GM21381 (cell line): ENCODE measurements at regions not wholly inside any gene's neighbourhood (a gene's known extent, or its start where the extent isn't known, plus 50 kb on each side); places are given as distances from the start of the nearest gene placed in this dataset.
A peak's percentile ranks its signal among the peaks of the same experiment; 100 is the strongest.
"Not testable (repeated sequence)": the region's sequence is repeated elsewhere in the genome, so short reads cannot be mapped to it uniquely, and the experiment has no call there.

Source experiments
- ATAC-seq: cut with Tn5 transposase; IDR thresholded peaks from one replicate; pipeline ENCODE4 v1.9.1; 2021; ENCODE audit warnings: mild to moderate bottlenecking, moderate library complexity; ENCODE audit not compliant: unreplicated experiment

DNA sequence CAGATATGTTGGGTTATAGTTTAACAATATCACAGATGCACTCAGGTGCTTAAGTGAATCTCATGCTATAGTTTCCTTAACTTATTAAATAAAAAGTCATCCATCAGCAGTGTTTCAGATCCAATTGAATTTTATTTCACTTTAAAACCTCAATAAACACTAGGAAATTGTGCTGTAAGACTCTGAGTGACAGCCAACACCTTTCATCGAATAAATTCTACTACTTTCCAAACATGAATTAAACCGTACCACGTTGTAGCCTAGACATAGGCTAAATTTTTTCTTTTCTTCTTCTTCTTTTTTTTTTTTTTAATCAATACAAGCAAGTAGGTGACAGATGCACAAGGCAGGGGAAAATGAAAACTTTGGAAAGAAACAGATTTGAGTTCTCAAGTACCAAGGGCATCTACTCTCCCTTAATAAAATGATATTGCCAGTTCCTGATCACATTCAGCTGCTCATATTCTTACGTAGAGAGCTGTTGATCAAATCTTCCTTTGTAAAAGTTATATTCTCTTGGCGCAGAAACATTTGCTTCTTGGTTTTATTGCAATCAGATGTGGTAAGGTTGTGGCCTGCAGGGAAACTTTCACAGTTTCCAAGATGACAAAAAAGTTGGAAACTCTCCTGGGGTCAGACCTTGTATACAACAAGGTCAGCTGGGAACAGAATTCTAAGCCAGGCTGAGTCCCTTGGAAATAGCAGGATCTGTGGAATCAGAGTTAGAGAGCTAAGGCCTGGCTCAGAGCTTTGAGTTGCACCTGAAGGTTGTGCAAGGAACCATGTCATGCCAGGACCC, 147.7 kb downstream of the CD47 start:
- ATAC-seq = no peak

DNA sequence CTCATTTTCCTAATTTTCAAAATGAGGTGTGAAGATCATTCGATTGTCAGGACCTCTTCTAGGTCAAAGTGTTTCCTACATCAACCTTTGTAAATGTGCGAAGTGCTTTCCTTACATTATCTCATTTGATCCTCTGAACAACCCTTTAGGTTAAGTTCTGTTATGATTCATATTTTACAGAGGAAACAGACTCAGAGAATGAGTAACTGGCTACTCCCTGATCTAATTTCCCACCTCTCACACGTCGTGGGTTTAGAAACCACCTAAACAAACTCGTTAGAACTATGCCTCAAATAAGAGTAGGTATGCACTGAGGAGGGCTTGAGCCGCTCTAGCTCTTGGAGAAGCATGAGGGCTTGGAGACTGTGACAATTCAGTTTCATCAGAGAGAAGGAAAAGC, 148.6 kb downstream of the CD47 start:
- peak; percentile 78 for ATAC-seq

DNA sequence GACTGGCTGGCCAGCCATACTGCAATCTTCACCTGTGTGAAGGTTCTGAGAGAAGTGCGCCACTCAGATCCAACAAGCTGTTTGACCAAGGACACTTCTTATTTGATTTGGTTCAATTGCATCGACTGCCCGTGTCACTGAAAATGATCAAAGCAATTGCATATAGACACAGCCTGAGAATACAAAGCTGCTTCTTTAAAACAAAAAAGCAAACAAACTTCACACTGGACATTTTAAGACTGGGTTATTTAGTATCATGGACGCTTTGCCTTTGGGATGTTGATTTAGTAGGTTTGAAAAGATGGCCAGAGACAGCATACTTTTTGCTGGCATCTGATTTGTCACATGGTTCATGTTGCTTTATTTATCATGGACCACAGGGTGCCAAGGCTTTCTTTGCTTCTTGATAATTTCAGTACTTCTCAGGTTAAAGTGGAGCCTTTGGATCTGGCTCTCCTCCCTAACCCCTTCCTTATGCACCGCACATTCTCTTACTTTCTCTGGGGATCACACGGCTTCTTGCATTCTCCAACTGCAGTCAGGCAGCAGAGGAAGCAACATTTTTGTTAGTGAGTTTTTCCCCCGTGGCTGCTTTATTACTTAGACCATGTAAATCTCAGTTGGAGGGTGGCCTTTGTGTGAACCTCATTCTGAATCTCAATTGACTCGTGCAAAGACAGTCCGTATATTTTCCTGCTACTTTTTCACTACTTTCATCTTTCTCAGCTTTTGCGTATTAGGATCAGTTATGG, 151.0 kb downstream of the CD47 start:
- no peak for ATAC-seq

GRCh38 chr3:107938143-107938542, 152.7 kb downstream of the CD47 start:
- no peak for ATAC-seq

DNA sequence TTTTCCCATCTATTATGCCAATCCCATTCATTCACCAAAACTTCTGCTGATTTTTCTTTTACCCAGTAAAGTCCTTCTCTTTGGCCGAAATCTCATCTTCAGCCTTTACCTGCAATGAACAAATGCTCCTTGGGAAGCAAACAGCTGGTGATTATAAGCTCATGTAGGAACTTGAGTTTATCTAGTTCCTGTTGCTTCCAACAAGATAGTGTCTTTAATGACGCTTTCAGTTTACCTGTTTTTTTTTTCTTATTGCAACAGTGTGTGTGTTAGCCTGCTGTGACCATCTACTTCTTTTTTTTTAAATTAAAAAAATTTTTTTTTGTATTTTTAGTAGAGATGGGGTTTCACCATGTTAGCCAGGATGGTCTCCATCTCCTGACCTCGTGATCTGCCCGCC, 156.0 kb downstream of the CD47 start:
- no peak for ATAC-seq

GRCh38 chr3:107933450-107933849, 157.4 kb downstream of the CD47 start:
- ATAC-seq = no peak

DNA sequence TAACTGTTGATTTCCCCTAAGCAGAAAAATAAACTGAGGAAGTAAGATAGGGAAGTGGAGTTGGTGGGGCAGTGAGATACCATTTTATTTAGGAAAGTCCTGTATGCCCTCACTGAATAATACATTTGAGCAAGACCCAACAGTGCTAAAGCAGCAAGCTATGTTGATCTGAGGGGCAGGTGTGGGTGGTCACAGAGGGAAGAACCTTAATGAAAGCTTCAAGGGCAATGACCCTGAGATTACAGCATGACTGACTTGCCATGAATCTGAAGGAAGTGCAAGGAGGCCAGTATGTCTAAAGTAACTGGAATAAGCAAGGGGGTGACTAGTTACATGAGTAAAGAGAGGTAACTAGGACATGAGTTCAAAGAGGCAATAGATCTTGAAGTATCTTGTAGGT, 159.5 kb downstream of the CD47 start:
- no peak for ATAC-seq

DNA sequence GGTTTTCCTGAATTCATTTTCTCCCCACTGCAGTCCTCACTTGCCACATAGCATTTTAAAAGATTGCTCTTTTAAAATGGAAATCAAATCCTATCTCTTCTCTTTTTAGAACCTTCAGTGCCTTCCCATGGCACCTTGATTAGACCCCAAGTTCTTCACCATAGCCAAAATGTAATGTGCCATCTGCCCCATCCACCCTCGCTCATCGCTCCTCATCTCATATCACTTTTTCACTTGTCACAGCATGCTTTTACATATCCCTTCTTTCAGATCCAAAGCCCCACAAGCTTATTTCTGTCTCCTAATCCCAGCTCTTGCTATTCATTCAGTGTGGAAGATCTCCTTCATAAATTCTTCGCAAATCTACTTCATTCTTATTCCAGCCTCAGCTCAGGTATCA, 161.7 kb downstream of the CD47 start:
- ATAC-seq = no peak

- ATAC-seq = peak; percentile 25
These were observed 162.8 kb downstream of the CD47 start for GRCh38 chr3:107928084-107928445.

DNA sequence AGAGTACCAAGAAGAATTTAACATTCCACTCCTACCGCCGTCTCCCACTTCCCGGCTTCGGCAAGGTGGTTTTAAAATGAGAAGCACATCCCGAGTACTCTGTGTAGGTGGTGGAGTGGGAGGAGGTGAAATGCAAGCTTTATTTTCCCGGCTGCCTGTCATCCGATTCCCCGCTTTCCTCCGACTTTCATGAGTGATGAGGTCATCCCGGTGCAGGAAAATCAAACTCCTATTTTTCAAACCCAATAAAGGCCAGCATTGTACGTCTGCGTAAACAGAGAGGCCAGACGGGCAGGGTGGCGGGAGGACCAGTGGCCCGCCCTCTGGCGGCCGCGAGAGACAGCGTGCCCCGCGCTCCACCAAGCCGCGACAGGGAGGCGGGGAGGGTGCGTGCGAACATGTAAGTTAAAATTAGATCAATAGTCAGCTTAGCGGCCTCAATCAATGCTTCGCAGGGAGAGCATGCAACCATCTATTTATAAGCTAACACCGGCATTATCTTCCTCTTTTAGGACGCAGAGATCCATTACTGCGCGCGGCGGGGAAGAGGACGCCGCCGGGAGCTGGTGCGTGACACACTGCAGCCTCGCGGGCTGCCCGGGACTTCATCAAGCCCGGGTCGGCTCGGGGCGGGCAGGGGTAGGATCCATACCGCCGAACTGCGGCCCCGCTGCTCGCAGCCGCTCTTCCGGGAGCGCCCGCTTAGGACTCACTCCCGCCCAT, 163.3 kb downstream of the CD47 start:
- ATAC-seq = peak; percentile 97

GRCh38 chr3:107925851-107926250, 165.0 kb downstream of the CD47 start:
- ATAC-seq = no peak

DNA sequence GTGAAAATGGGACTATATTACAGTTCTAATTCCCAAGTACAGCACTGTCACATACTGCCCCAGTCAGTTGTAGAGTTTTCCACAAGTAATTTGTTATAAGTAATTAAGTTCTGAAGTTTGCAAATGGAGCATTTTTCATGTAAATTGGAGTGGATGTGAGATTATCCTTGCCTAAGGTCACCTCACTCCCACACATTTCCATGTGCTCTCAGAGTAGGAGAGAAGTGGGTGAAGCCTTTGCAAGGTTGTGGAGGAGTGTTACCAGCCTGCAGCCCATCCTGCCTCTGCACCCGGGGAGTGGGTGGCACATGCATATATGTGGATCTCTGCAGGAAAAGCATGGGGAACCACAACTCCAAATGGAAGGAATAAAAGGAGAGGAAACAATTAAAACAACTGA, 169.8 kb downstream of the CD47 start:
- no peak for ATAC-seq

- no peak for ATAC-seq
These were observed 170.3 kb downstream of the CD47 start for GRCh38 chr3:107920538-107920937.

DNA sequence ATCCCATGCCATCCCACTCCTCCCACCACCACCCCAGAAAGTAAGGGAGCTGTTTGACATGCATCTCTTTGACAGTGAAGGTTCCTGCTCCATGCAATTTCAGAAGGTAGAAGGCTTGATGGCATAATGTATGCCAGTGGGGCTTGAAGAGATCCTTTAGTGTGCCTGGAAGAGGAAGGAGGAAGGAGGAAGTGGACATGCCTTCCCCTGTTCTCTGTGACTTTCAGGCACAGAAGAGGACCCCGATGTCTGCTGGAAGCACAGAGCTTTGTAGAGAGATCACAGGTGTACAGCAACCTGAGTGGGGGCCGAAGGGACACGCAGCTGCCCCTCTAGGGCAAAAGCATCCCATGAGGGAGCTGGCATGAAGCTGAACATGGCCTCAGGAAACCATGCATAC, 171.6 kb downstream of the CD47 start:
- ATAC-seq = no peak

GRCh38 chr3:107916171-107916570, 174.7 kb downstream of the CD47 start:
- ATAC-seq = no peak

DNA sequence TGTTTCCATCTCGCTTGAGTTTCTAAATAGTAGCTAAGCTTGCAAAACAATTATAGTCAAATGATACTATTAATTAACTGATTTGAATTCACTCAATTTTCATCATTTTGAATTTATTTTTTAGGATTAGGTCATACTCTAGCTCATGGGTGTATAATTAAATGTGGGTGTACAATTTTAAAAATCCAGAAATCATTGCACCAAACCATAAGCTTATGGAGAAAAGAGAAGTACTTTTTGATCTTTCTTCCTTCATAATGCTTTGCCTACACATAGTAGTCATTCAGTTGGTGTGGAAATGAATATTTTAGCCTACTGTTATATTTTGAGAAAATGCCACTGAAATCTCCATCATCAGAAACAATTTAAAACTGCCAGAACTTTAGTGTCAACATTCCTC, 175.1 kb downstream of the CD47 start:
- ATAC-seq = no peak

GRCh38 chr3:107913701-107914100, 177.1 kb downstream of the CD47 start:
- no peak for ATAC-seq

DNA sequence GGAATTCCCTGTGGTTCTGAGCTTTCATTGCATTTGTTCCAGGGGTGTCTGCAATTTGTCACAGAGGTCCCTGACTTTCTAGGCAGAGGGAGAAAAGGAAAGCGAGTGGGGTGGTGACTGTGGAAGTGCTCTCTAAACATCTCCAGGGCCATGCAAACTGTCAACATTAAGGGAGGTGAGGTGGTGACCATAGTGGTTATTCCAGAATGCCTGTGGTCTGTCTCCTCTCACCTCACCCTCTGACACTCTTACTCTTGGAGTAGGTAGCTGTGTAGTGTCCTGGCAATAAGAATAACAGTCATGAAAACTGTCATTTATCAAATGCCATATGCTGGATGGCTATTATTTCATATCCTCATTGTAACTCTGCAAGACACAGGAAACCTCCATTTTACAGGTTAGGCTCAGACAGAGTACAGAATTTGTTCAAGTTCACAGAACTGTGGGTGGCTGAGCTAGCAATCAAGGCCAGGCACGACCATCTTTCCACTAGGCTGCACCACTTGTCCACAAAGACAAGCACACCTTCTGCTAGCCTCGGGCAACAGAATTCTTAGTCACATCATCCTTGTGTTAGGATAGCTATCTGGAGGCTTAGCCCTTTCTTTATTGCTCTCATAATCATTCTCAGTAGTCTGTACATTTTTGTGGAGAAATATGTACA, 179.4 kb downstream of the CD47 start:
- peak; percentile 21 for ATAC-seq

DNA sequence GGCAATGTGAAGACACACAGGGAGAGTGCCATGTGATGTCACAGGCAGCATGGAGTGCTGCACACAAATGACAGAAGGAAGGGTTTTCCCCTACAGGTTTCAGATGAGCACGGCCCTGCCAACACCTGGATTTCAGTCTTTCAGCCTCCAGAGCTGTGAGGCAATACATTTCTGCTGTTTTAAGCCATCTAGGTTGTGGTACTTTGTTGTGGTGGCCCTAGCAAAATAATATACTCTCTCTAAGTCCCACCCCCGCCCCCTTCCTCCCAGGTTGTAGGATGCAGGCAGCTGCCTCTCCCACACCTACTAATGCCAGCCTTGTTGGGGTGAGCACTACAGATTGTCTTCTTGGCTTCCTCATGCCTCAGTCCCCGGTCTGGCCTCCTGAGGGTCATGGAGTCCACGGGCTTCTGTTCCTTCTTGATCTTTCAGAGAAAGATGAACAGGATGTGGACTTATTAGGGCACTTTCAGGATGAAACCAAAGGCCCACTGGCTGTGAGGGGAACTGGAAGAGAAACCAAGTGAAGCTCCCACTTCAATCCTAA, 180.0 kb downstream of the CD47 start:
- peak; percentile 96 for ATAC-seq

GRCh38 chr3:107909583-107909982, 181.2 kb downstream of the CD47 start:
- ATAC-seq = not testable (repeated sequence)

DNA sequence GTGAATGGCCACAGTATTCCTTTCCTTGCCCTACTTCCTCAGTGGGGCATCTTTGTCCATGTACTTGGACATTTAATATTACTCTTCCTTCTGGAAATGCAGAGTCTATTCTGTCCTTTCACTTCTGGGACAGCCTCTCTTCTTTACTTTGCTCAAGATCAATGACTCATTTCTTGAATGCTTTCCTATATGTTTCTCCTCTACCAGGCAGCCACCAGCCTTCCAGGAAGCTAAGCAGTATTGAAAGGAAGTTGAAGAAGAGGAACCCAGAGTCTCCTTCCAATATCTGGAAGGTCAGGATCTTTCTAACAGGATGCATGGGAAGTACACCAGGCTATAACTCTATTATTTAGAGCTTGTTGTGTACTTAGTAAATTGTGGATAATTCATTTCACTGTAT, 182.8 kb downstream of the CD47 start:
- no peak for ATAC-seq
